Ishikawa (cell line): ENCODE measurements at regions not wholly inside any gene's neighbourhood (a gene's known extent, or its start where the extent isn't known, plus 50 kb on each side); places are given as distances from the start of the nearest gene placed in this dataset.

Experiments used
- CEBPB ChIP-seq: IDR thresholded peaks from 2 replicates; pipeline ENCODE4 v1.6.1; 2012
- CREB1 ChIP-seq: IDR thresholded peaks from 2 replicates; pipeline ENCODE4 v1.6.1; 2012; ENCODE audit warnings: low read depth
- EGR1 ChIP-seq: IDR thresholded peaks from 2 replicates; pipeline ENCODE4 v1.6.1; 2012
- EP300 ChIP-seq: IDR thresholded peaks from 2 replicates; pipeline ENCODE4 v1.6.1; 2012; ENCODE audit warnings: borderline replicate concordance
- FOXM1 ChIP-seq: IDR thresholded peaks from 2 replicates; pipeline ENCODE4 v1.6.1; 2012; ENCODE audit warnings: low read depth, borderline replicate concordance
- NFIC ChIP-seq: IDR thresholded peaks from 2 replicates; pipeline ENCODE4 v1.6.1; 2012
- RAD21 ChIP-seq: IDR thresholded peaks from 2 replicates; pipeline ENCODE4 v1.6.1; 2012; ENCODE audit warnings: low read depth
- REST ChIP-seq: IDR thresholded peaks from 2 replicates; pipeline ENCODE4 v1.6.1; 2012; ENCODE audit warnings: low read depth, mild to moderate bottlenecking
- TAF1 ChIP-seq: IDR thresholded peaks from 2 replicates; pipeline ENCODE4 v1.6.1; 2012; ENCODE audit warnings: low read depth, mild to moderate bottlenecking
- TCF12 ChIP-seq: IDR thresholded peaks from 2 replicates; pipeline ENCODE4 v1.6.1; 2012; ENCODE audit warnings: low read depth
- TEAD4 ChIP-seq: IDR thresholded peaks from 2 replicates; pipeline ENCODE4 v1.6.1; 2012
- YY1 ChIP-seq: IDR thresholded peaks from 2 replicates; pipeline ENCODE4 v1.6.1; 2012; ENCODE audit warnings: low read depth
- ZBTB7A ChIP-seq: IDR thresholded peaks from 2 replicates; pipeline ENCODE4 v1.6.1; 2012; ENCODE audit warnings: low read depth
- TF ChIP-seq, protein P1 (sequence below): IDR thresholded peaks from 2 replicates; pipeline ENCODE4 v1.6.1; 2012
- TF ChIP-seq, protein P2 (sequence below): IDR thresholded peaks from 2 replicates; pipeline ENCODE4 v1.6.1; 2012

GRCh38 chrX:5526191-5526590 lies 702.5 kb downstream of the NLGN4X start:
- TF ChIP-seq CEBPB = no peak
- TF ChIP-seq FOXM1 = no peak
- TF ChIP-seq, protein P1, sequence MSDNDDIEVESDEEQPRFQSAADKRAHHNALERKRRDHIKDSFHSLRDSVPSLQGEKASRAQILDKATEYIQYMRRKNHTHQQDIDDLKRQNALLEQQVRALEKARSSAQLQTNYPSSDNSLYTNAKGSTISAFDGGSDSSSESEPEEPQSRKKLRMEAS = no peak
- TF ChIP-seq TCF12 = no peak
- no peak for TF ChIP-seq REST
- no peak for TF ChIP-seq EP300
- TF ChIP-seq EGR1 = no peak
- no peak for TF ChIP-seq TEAD4
- TF ChIP-seq ZBTB7A = no peak
- no peak for TF ChIP-seq RAD21
- TF ChIP-seq NFIC = no peak
- TF ChIP-seq CREB1 = no peak
- TF ChIP-seq, protein P2, sequence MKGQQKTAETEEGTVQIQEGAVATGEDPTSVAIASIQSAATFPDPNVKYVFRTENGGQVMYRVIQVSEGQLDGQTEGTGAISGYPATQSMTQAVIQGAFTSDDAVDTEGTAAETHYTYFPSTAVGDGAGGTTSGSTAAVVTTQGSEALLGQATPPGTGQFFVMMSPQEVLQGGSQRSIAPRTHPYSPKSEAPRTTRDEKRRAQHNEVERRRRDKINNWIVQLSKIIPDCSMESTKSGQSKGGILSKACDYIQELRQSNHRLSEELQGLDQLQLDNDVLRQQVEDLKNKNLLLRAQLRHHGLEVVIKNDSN = no peak
- TF ChIP-seq TAF1 = no peak
- TF ChIP-seq YY1 = no peak

DNA sequence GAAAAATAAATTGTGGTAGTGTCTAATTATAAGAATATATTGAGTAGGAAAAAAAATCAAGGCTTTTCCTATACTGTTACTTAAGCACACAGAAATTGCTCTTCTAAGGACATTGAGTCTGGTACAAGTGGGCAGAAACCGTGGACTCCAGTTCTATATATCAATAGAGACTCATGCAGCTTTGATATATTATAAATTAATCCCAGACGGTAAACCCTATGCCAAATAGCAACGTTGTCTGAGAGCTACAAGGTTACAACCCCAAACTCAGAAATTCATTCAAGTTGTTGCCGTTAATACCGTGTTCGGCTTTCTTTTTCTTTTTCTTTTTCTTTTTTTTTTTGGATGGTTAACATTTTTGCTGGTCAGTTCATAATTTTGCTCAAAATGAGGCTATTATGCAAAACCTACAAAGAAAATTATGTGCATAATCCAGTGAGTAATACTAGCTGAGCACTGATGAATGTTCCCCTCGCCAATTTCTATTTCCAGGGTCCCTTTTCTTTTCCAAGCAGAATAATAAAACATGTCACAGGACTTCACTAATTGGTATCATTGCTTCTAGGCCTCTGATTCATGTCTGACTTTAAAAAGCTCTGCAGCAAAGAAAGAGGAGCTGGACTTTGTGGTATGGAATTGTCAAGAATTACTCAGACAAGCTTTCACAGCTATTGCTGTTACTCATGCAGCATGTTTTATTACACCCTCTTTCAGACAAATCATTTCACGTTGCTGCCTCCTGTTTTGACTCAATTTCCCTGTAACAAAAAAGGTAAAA lies 737.7 kb downstream of the NLGN4X start:
- TF ChIP-seq YY1 (no peak), CREB1 (no peak), ZBTB7A (no peak), NFIC (no peak), FOXM1 (no peak), REST (no peak)
- TF ChIP-seq, protein P2 = no peak

DNA sequence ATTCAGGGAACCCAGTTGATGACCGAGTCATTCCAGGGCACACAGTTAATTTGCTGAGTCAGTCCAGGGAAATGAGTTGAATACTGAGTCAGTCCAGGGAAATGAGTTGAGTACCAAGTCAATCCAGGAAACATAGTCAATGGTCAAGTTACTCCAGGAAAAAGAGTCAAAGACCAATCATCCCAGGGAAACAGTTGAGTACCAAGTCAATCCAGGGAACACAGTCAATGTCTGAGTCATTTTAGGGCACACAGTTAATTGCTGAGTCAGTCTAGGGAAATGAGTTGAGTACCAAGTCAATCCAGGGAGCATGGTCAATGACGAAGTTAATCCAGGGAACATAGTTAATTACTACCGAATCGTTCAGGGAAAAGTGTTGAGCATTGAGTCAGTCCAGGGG lies 754.4 kb downstream of the NLGN4X start:
- TF ChIP-seq, protein P2 = no peak
- TF ChIP-seq CEBPB = no peak
- TF ChIP-seq TCF12 = no peak
- no peak for TF ChIP-seq RAD21
- no peak for TF ChIP-seq REST
- TF ChIP-seq ZBTB7A = no peak
- no peak for TF ChIP-seq EP300
- no peak for TF ChIP-seq FOXM1
- no peak for TF ChIP-seq TEAD4

- no peak for TF ChIP-seq TCF12
- TF ChIP-seq EP300 = no peak
- TF ChIP-seq, protein P1 = no peak
- TF ChIP-seq CREB1 = no peak
- TF ChIP-seq REST = no peak
- no peak for TF ChIP-seq TAF1
Observed at GRCh38 chrX:5458300-5458842, 770.3 kb downstream of the NLGN4X start.
